ENCODE measurements at regions not wholly inside any gene's neighbourhood (a gene's known extent, or its start where the extent isn't known, plus 50 kb on each side); places are given as distances from the start of the nearest gene placed in this dataset.

GRCh38 chr7:106426803-106427202 lies 142.0 kb upstream of the NAMPT start:
- H3K36me3 ChIP-seq (ENCODE audit: control insufficient read depth in 4 of 4, insufficient read depth in 4 of 4, low read length in 4 of 4), result no peaks in the 10 kb centered on the region
- no peak for TF ChIP-seq CTCF (IDR thresholded peaks at IDR 0.05; ENCODE audit: control extremely low read depth, extremely low read depth)
- DNase-seq, result no peak
- H3K27me3 ChIP-seq (ENCODE audit: control insufficient read depth in 3 of 3, insufficient read depth in 3 of 3, low read length in 2 of 3), result no peaks in the 10 kb centered on the region
- peaks cover 2 to 22% (median 14%) of the 10 kb centered on the region in 5 donors for H3K4me1 ChIP-seq (ENCODE audit: control insufficient read depth in 5 of 5, insufficient read depth in 5 of 5, low read length in 5 of 5)
- WGBS, 2 donors, result 82 to 84% methylated on average over 7 of the region's 7 CpGs
- no peaks in the 10 kb centered on the region for H3K9me3 ChIP-seq (ENCODE audit: control insufficient read depth in 4 of 4, insufficient read depth in 3 of 4, low read length in 3 of 4)
- H3K9ac ChIP-seq (ENCODE audit: insufficient read depth in 1 of 2, low read length in 2 of 2), result no peak overlapping the region
- H3K4me3 ChIP-seq, result no peak overlapping the region
- no peak for ATAC-seq (ENCODE audit: insufficient read depth, low FRiP score)
- no peak overlapping the region for H3K27ac ChIP-seq (ENCODE audit: low read depth in 1 of 2, low read length in 1 of 2)

GRCh38 chr7:106425017-106425719 lies 140.4 kb upstream of the NAMPT start:
- no peak for TF ChIP-seq CTCF (IDR thresholded peaks at IDR 0.05; ENCODE audit: control extremely low read depth, extremely low read depth)
- Histone ChIP-seq H3K27me3 (ENCODE audit: control insufficient read depth in 3 of 3, insufficient read depth in 3 of 3, low read length in 2 of 3) (no peaks in the 10 kb centered on the region), H3K4me3 (no peak overlapping the region), H3K9me3 (ENCODE audit: control insufficient read depth in 4 of 4, insufficient read depth in 3 of 4, low read length in 3 of 4) (no peaks in the 10 kb centered on the region), H3K27ac (ENCODE audit: low read depth in 1 of 2, low read length in 1 of 2) (peak overlapping the region; percentile 40 to 85), H3K4me1 (ENCODE audit: control insufficient read depth in 5 of 5, insufficient read depth in 5 of 5, low read length in 5 of 5) (peaks cover 8 to 32% (median 25%) of the 10 kb centered on the region in 5 donors), H3K36me3 (ENCODE audit: control insufficient read depth in 4 of 4, insufficient read depth in 4 of 4, low read length in 4 of 4) (no peaks in the 10 kb centered on the region), H3K9ac (ENCODE audit: insufficient read depth in 1 of 2, low read length in 2 of 2) (no peak overlapping the region)
- peak; percentile 88 to 97 (median 93) for DNase-seq
- WGBS, 2 donors, result 18 to 21% methylated on average over 7 of the region's 7 CpGs
- ATAC-seq (ENCODE audit: insufficient read depth, low FRiP score), result peak; percentile 68

GRCh38 chr7:106424476-106425016 lies 139.8 kb upstream of the NAMPT start:
- Histone ChIP-seq H3K4me3 (no peak overlapping the region), H3K36me3 (ENCODE audit: control insufficient read depth in 4 of 4, insufficient read depth in 4 of 4, low read length in 4 of 4) (no peaks in the 10 kb centered on the region), H3K9ac (ENCODE audit: insufficient read depth in 1 of 2, low read length in 2 of 2) (peak overlapping the region in 1 of 2 donors; percentile 27), H3K9me3 (ENCODE audit: control insufficient read depth in 4 of 4, insufficient read depth in 3 of 4, low read length in 3 of 4) (no peaks in the 10 kb centered on the region), H3K27ac (ENCODE audit: low read depth in 1 of 2, low read length in 1 of 2) (peak overlapping the region in 1 of 2 donors; percentile 85), H3K27me3 (ENCODE audit: control insufficient read depth in 3 of 3, insufficient read depth in 3 of 3, low read length in 2 of 3) (no peaks in the 10 kb centered on the region), H3K4me1 (ENCODE audit: control insufficient read depth in 5 of 5, insufficient read depth in 5 of 5, low read length in 5 of 5) (peaks cover 8 to 30% (median 25%) of the 10 kb centered on the region in 5 donors)
- WGBS, 2 donors, result 0% methylated on average over 1 of the region's 1 CpG
- ATAC-seq (ENCODE audit: insufficient read depth, low FRiP score) (peak; percentile 70), DNase-seq (no peak)
- TF ChIP-seq CTCF (IDR thresholded peaks at IDR 0.05; ENCODE audit: control extremely low read depth, extremely low read depth), result no peak

All from lung (tissue), 11 donors.